Sigmoid colon (tissue), 4 donors: ENCODE measurements at regions not wholly inside any gene's neighbourhood (a gene's known extent, or its start where the extent isn't known, plus 50 kb on each side); places are given as distances from the start of the nearest gene placed in this dataset.

Source experiments
- CTCF ChIP-seq, 4 experiments: fragments of 450-650 bp in 3 of 4; fragments of 200-600 bp in 1 of 4; IDR thresholded peaks; one replicate each; pipeline ENCODE4 v1.5.1; 2016 to 2019; ENCODE audit warnings: antibody characterized with exemption in 4 of 4, mild to moderate bottlenecking in 3 of 4, moderate library complexity in 2 of 4
- EP300 ChIP-seq, 4 donors: sonication (generic); formaldehyde crosslinking; IDR thresholded peaks; one replicate each; pipeline ENCODE4 v1.6.1; 2017; ENCODE audit warnings: antibody characterized with exemption in 4 of 4
- POLR2AphosphoS5 ChIP-seq, 4 donors: sonication (generic); formaldehyde crosslinking; IDR thresholded peaks; one replicate each; pipeline ENCODE4 v1.6.1; 2017; ENCODE audit warnings: antibody characterized with exemption in 4 of 4

- no peak for TF ChIP-seq EP300 (IDR thresholded peaks at IDR 0.05)
- no peak for TF ChIP-seq CTCF (IDR thresholded peaks at IDR 0.05)
- no peak for TF ChIP-seq POLR2AphosphoS5 (IDR thresholded peaks at IDR 0.05)
Observed at GRCh38 chr11:45544826-45545225, 120.6 kb downstream of the CHST1 start.
